Activated CD4-positive, alpha-beta T cell treated with anti-CD3 and anti-CD28 coated beads, Interleukin-2, amount 10 ng/mL, durations not matched to agents 7 days and 5 days (primary cell): ENCODE measurements at regions not wholly inside any gene's neighbourhood (a gene's known extent, or its start where the extent isn't known, plus 50 kb on each side); places are given as distances from the start of the nearest gene placed in this dataset.
"Not testable (repeated sequence)": the region's sequence is repeated elsewhere in the genome, so short reads cannot be mapped to it uniquely, and the experiment has no call there.

Experiments
- CTCF ChIA-PET: fragments of 350-600 bp; sonication (Branson Sonifier 250); formaldehyde crosslinking; loops from one replicate; lab custom pipeline; 2021; ENCODE audit warnings: antibody characterized with exemption; lab: Charles Lee
- POLR2A ChIA-PET: fragments of 350-600 bp; sonication (Branson Sonifier 250); formaldehyde crosslinking; loops from one replicate; lab custom pipeline; 2021; ENCODE audit warnings: antibody characterized with exemption; lab: Charles Lee
- DNase-seq: peaks from one replicate; pipeline ENCODE4 v3.0.0-alpha.2; 2020
- H3K27ac Mint-ChIP-seq: one replicate; pipeline ENCODE4 v1.8.0; 2021; ENCODE audit warnings: mild to moderate bottlenecking, moderate library complexity, mixed read lengths
- H3K27me3 Mint-ChIP-seq: one replicate; pipeline ENCODE4 v1.8.0; 2021; ENCODE audit warnings: mixed read lengths
- H3K36me3 Mint-ChIP-seq: one replicate; pipeline ENCODE4 v1.8.0; 2021; ENCODE audit warnings: low read depth, mixed read lengths
- H3K4me1 Mint-ChIP-seq: one replicate; pipeline ENCODE4 v1.8.0; 2021; ENCODE audit warnings: mixed read lengths
- H3K4me3 Mint-ChIP-seq: one replicate; pipeline ENCODE4 v1.8.0; 2021; ENCODE audit warnings: mild to moderate bottlenecking, moderate library complexity, mixed read lengths
- H3K9me3 Mint-ChIP-seq: one replicate; pipeline ENCODE4 v1.8.0; 2021; ENCODE audit warnings: mixed read lengths

DNA sequence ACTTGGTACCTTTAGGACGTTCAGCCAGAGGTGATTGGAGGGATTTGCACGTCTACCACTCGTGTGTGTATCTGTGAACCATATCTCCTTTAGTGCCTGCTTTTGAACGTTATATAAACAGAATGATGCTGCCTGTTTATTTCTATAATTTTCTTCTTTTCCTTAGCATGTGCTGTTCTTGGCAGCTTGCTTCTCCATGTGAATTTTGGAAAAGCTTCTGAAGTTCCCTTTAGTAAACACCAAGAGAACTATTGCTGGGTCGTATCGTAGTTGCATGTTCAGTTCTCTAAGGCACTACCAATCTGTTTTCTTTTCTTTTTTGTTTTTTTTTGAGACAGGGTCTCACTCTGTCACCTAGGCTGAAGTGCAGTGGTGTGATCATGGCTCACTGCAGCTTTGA lies 73.8 kb upstream of the FANCC start:
- DNase-seq, H3K4me3 Mint-ChIP-seq, H3K9me3 Mint-ChIP-seq, H3K27ac Mint-ChIP-seq, H3K4me1 Mint-ChIP-seq, H3K36me3 Mint-ChIP-seq, H3K27me3 Mint-ChIP-seq, POLR2A ChIA-PET: not testable (repeated sequence)
- CTCF ChIA-PET, result interaction anchor here (0.7 kb wide), 1 partner anchor 26 kb away, joined by 4 read pairs; no protein-coding TSS in a partner anchor

DNA sequence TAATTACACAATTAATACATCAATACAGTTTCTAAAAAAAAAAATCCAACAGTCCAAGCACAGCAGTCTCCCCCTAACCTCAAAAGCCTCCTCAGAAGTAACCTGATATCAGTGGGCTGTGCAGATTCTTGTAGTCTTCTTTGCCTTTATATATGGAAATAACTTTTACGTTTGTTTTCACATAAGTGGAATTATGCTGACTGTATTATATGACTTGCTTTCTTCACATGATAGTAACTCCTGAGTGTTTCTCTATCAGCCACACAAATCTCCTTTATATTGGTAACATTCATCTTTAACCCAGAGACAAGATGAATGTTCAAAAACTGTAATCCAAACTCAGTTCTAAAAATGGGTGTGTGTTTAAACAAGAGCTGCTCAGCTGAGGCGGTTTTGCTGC lies 71.9 kb upstream of the FANCC start:
- H3K9me3 Mint-ChIP-seq, result no peaks in the 10 kb centered on the region
- peaks cover 5% of the 10 kb centered on the region for H3K27me3 Mint-ChIP-seq
- H3K4me3 Mint-ChIP-seq, result no peak overlapping the region
- H3K4me1 Mint-ChIP-seq, result no peaks in the 10 kb centered on the region
- ChIA-PET CTCF (interaction anchor here (0.9 kb wide), 1 partner anchor 142 kb away, joined by 3 read pairs; no protein-coding TSS in a partner anchor), POLR2A (no interaction called here)
- H3K27ac Mint-ChIP-seq, result no peak overlapping the region
- H3K36me3 Mint-ChIP-seq, result no peaks in the 10 kb centered on the region
- DNase-seq, result no peak

- Mint-ChIP-seq H3K27ac (no peak overlapping the region), H3K36me3 (no peaks in the 10 kb centered on the region), H3K4me3 (no peak overlapping the region), H3K27me3 (peaks cover 12% of the 10 kb centered on the region), H3K4me1 (no peaks in the 10 kb centered on the region), H3K9me3 (no peaks in the 10 kb centered on the region)
- POLR2A ChIA-PET, result no interaction called here
- CTCF ChIA-PET, result no interaction called here
- DNase-seq, result no peak
These were observed 69.3 kb upstream of the FANCC start for GRCh38 chr9:95386843-95387242.

- Mint-ChIP-seq H3K27ac (no peak overlapping the region), H3K36me3 (no peaks in the 10 kb centered on the region), H3K4me3 (no peak overlapping the region), H3K27me3 (peaks cover 18% of the 10 kb centered on the region), H3K4me1 (no peaks in the 10 kb centered on the region), H3K9me3 (no peaks in the 10 kb centered on the region)
- ChIA-PET POLR2A (no interaction called here), CTCF (interaction anchor here (0.5 to 0.6 kb wide), 2 partner anchors 674 to 1082 kb away, joined by 3 to 5 read pairs; no protein-coding TSS in a partner anchor)
- no peak for DNase-seq
These were observed 68.0 kb upstream of the FANCC start for GRCh38 chr9:95385521-95385920.

DNA sequence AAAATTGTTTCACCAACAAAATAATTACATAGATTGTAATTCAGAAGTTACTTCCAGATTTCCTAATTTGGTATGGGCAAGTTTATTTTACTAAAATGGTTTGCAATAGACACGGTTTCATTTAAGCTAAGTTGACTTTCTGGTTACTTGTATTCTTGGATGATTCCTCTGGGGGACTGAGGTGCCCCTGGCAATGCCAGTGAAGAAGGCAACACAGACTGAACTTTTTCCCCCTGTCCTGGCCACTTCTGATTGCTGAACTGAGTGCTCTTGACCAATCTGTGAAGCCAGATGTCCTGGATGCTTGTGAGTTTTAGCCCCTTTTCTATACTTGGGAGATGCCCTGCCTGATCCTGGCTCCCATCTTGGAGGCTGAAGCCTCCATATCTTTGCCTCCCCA lies 66.3 kb upstream of the FANCC start:
- Mint-ChIP-seq H3K36me3 (no peaks in the 10 kb centered on the region), H3K27me3 (peaks cover 15% of the 10 kb centered on the region), H3K4me3 (no peak overlapping the region), H3K4me1 (no peaks in the 10 kb centered on the region), H3K27ac (no peak overlapping the region), H3K9me3 (no peaks in the 10 kb centered on the region)
- ChIA-PET CTCF (no interaction called here), POLR2A (no interaction called here)
- no peak for DNase-seq

- Mint-ChIP-seq H3K36me3 (no peaks in the 10 kb centered on the region), H3K4me3 (no peak overlapping the region), H3K27ac (no peak overlapping the region), H3K27me3 (peaks cover 15% of the 10 kb centered on the region), H3K9me3 (no peaks in the 10 kb centered on the region), H3K4me1 (no peaks in the 10 kb centered on the region)
- CTCF ChIA-PET, result interaction anchor here (0.6 kb wide), 1 partner anchor 344 kb away, joined by 3 read pairs; no protein-coding TSS in a partner anchor
- POLR2A ChIA-PET, result no interaction called here
- DNase-seq, result no peak
These were observed 65.7 kb upstream of the FANCC start for GRCh38 chr9:95383185-95383676.

GRCh38 chr9:95382433-95382832 lies 64.9 kb upstream of the FANCC start:
- POLR2A ChIA-PET, result no interaction called here
- DNase-seq, result no peak
- Mint-ChIP-seq H3K4me3 (no peak overlapping the region), H3K4me1 (no peaks in the 10 kb centered on the region), H3K36me3 (no peaks in the 10 kb centered on the region), H3K9me3 (no peaks in the 10 kb centered on the region), H3K27ac (no peak overlapping the region), H3K27me3 (peaks cover 20% of the 10 kb centered on the region)
- CTCF ChIA-PET, result no interaction called here

- Mint-ChIP-seq H3K4me1 (no peaks in the 10 kb centered on the region), H3K4me3 (no peak overlapping the region), H3K27ac (no peak overlapping the region), H3K27me3 (peaks cover 28% of the 10 kb centered on the region), H3K9me3 (no peaks in the 10 kb centered on the region), H3K36me3 (no peaks in the 10 kb centered on the region)
- DNase-seq, result no peak
- ChIA-PET POLR2A (no interaction called here), CTCF (interaction anchor here (2.7 kb wide), 1 partner anchor 9 kb away, joined by 7 read pairs; no protein-coding TSS in a partner anchor)
These were observed 63.7 kb upstream of the FANCC start for GRCh38 chr9:95381221-95381620.

DNA sequence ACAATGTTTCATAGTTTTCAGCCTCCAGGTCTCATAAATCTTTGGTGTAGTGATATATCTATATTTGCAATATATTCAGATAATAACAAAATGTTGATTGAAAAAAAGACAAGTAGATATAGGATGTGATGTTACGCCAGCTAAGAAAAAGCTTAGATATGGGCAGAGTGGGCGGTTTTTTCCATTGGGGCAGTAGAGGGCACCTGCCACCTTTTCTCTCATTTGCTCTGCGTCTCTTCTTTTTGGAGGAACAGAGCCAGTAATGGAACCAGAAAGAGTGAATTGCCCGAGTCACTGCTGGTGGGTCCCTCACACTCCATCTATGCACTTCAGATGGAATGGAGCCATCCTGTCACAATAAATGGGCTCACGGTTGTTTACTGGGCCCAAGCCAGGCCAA lies 62.1 kb upstream of the FANCC start:
- Mint-ChIP-seq H3K27me3 (peaks cover 30% of the 10 kb centered on the region), H3K4me1 (no peaks in the 10 kb centered on the region), H3K36me3 (no peaks in the 10 kb centered on the region), H3K4me3 (no peak overlapping the region), H3K27ac (no peak overlapping the region), H3K9me3 (no peaks in the 10 kb centered on the region)
- peak; percentile 22 for DNase-seq
- ChIA-PET POLR2A (no interaction called here), CTCF (interaction anchor here (2.7 kb wide), 1 partner anchor 7 kb away, joined by 7 read pairs; no protein-coding TSS in a partner anchor)

DNA sequence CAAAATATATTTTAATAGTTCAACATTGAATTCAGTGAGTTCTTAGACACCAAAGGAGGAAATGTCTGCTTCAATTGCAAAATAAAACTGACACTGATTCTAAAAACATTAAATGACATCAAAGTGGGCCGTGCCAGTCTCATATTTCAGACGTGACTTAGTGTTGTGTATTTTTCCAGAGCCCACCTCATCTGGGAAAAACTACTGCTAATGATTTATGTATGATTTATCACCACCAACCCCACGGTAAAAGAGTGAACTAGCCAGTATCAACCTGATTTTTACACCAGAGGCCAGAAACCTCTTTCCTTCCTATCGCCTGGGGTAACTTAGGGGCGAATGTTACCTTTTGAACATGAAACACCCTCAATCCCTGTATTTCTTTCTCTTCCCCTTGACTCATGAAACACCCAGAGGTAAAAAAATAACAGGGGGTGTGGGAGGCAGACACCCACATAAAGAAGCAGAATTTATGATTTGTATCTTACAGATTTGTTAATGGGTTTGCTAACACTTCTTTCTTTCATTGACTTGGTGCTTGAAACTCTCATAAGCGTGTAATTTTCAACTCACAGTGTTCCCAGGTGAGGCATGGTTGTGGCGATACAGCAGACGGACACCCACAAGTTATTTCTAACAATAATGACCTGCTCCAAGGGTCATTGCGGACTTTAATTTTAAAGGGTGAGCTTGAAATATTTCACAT lies 56.4 kb upstream of the FANCC start:
- ChIA-PET POLR2A (no interaction called here), CTCF (interaction anchor here (0.6 kb wide), 1 partner anchor 882 kb away, joined by 3 read pairs; no protein-coding TSS in a partner anchor)
- no peak for DNase-seq
- Mint-ChIP-seq H3K9me3 (no peaks in the 10 kb centered on the region), H3K4me1 (no peaks in the 10 kb centered on the region), H3K36me3 (no peaks in the 10 kb centered on the region), H3K27ac (no peak overlapping the region), H3K4me3 (no peak overlapping the region), H3K27me3 (peaks cover 26% of the 10 kb centered on the region)

- H3K27ac Mint-ChIP-seq, result no peak overlapping the region
- no peak overlapping the region for H3K4me3 Mint-ChIP-seq
- no peak for DNase-seq
- H3K27me3 Mint-ChIP-seq, result peaks cover 29% of the 10 kb centered on the region
- ChIA-PET CTCF (interaction anchor here (1.9 kb wide), 1 partner anchor 8 kb away, joined by 7 read pairs; no protein-coding TSS in a partner anchor), POLR2A (no interaction called here)
- H3K4me1 Mint-ChIP-seq, result no peaks in the 10 kb centered on the region
- H3K9me3 Mint-ChIP-seq, result no peaks in the 10 kb centered on the region
- no peaks in the 10 kb centered on the region for H3K36me3 Mint-ChIP-seq
These were observed 55.7 kb upstream of the FANCC start for GRCh38 chr9:95373069-95373681.

- DNase-seq, result no peak
- Mint-ChIP-seq H3K27me3 (peaks cover 24% of the 10 kb centered on the region), H3K4me1 (no peaks in the 10 kb centered on the region), H3K9me3 (no peaks in the 10 kb centered on the region), H3K4me3 (no peak overlapping the region), H3K36me3 (no peaks in the 10 kb centered on the region), H3K27ac (no peak overlapping the region)
- ChIA-PET POLR2A (no interaction called here), CTCF (no interaction called here)
These were observed 52.6 kb upstream of the FANCC start for GRCh38 chr9:95370064-95370463.
